ENCODE measurements at regions not wholly inside any gene's neighbourhood (a gene's known extent, or its start where the extent isn't known, plus 50 kb on each side); places are given as distances from the start of the nearest gene placed in this dataset.

GRCh38 chr17:15027853-15028252, 237.3 kb downstream of the PMP22 start:
- TF ChIP-seq EZH2 (optimal IDR thresholded peaks at IDR 0.05; ENCODE audit: low read depth, low read length) (no peak), CTCF (IDR thresholded peaks at IDR 0.05; ENCODE audit: low read length) (no peak), EZH2phosphoT487 (IDR thresholded peaks at IDR 0.05; ENCODE audit: low read length) (no peak)
